Astrocyte (in vitro differentiated cells and primary cell): ENCODE measurements at regions not wholly inside any gene's neighbourhood (a gene's known extent, or its start where the extent isn't known, plus 50 kb on each side); places are given as distances from the start of the nearest gene placed in this dataset.

Source experiments
- DNase-seq: peaks from one replicate; pipeline ENCODE4 v3.0.0-alpha.2; 2010; ENCODE audit warnings: low read depth
- FAIRE-seq: peaks from 2 replicates; lab custom pipeline; 2011; peaks lifted over from hg19 to GRCh38; lab: Jason Lieb, UNC
- H2AFZ ChIP-seq: 2 replicates; pipeline ENCODE4 v1.6.0; 2012; ENCODE audit warnings: low read depth, low read length, inconsistent platforms
- H3K27ac ChIP-seq: 2 replicates; pipeline ENCODE4 v1.5.1; 2011; ENCODE audit warnings: low read depth, low read length, inconsistent platforms
- H3K27me3 ChIP-seq: 2 replicates; pipeline ENCODE4 v1.6.0; 2011; ENCODE audit warnings: low read length, inconsistent platforms; ENCODE audit not compliant: insufficient read depth
- H3K36me3 ChIP-seq: 2 replicates; pipeline ENCODE4 v1.5.1; 2011; ENCODE audit warnings: low read length, inconsistent platforms; ENCODE audit not compliant: insufficient read depth
- H3K4me1 ChIP-seq: 2 replicates; pipeline ENCODE4 v1.5.1; 2011; ENCODE audit warnings: low read length, inconsistent platforms; ENCODE audit not compliant: insufficient read depth
- H3K4me2 ChIP-seq: 2 replicates; pipeline ENCODE4 v1.6.0; 2012; ENCODE audit warnings: low read length, inconsistent platforms
- H3K4me3 ChIP-seq: 2 replicates; pipeline ENCODE4 v1.5.1; 2011; ENCODE audit warnings: low read depth, mild to moderate bottlenecking, low read length, inconsistent platforms; ENCODE audit not compliant: insufficient read depth
- H3K79me2 ChIP-seq: 2 replicates; pipeline ENCODE4 v1.6.0; 2012; ENCODE audit warnings: mild to moderate bottlenecking, low read length, inconsistent platforms; ENCODE audit not compliant: insufficient read depth
- H3K9ac ChIP-seq: 2 replicates; pipeline ENCODE4 v1.6.0; 2012; ENCODE audit warnings: mild to moderate bottlenecking, low read length, inconsistent platforms
- H3K9me3 ChIP-seq: 2 replicates; pipeline ENCODE4 v1.5.1; 2012; ENCODE audit warnings: low read depth, mild to moderate bottlenecking, low read length, inconsistent platforms; ENCODE audit not compliant: insufficient read depth
- H4K20me1 ChIP-seq: 2 replicates; pipeline ENCODE4 v1.6.0; 2012; ENCODE audit warnings: low read length, inconsistent platforms; ENCODE audit not compliant: insufficient read depth
- H3K27ac Mint-ChIP-seq: one replicate; pipeline ENCODE4 v1.8.0; 2021; ENCODE audit warnings: mild to moderate bottlenecking, mixed read lengths; ENCODE audit not compliant: unreplicated experiment
- H3K27me3 Mint-ChIP-seq: one replicate; pipeline ENCODE4 v1.8.0; 2021; ENCODE audit warnings: low read depth, mixed read lengths; ENCODE audit not compliant: unreplicated experiment
- H3K36me3 Mint-ChIP-seq: one replicate; pipeline ENCODE4 v1.8.0; 2021; ENCODE audit warnings: low read depth, mixed read lengths; ENCODE audit not compliant: unreplicated experiment
- H3K4me1 Mint-ChIP-seq: one replicate; pipeline ENCODE4 v1.8.0; 2021; ENCODE audit warnings: low read depth, mixed read lengths; ENCODE audit not compliant: unreplicated experiment
- H3K4me3 Mint-ChIP-seq: one replicate; pipeline ENCODE4 v1.8.0; 2021; ENCODE audit warnings: mild to moderate bottlenecking, moderate library complexity, mixed read lengths; ENCODE audit not compliant: unreplicated experiment
- H3K9me3 Mint-ChIP-seq: one replicate; pipeline ENCODE4 v1.8.0; 2021; ENCODE audit warnings: mild to moderate bottlenecking, mixed read lengths; ENCODE audit not compliant: unreplicated experiment
- CTCF ChIP-seq: IDR thresholded peaks from 2 replicates; pipeline ENCODE4 v1.5.1; 2011; ENCODE audit warnings: low read depth, mild to moderate bottlenecking, inconsistent platforms, low read length, moderate library complexity; ENCODE audit not compliant: insufficient read depth
- EZH2 ChIP-seq: IDR thresholded peaks from 2 replicates; pipeline ENCODE4 v1.6.1; 2012; ENCODE audit warnings: mild to moderate bottlenecking, low read length, inconsistent platforms; ENCODE audit not compliant: insufficient read depth

GRCh38 chr4:11587797-11588196 is 159.1 kb upstream of the HS3ST1 start:
- Mint-ChIP-seq H3K4me3 (no peak overlapping the region), H3K27ac (no peak overlapping the region), H3K36me3 (no peaks in the 10 kb centered on the region), H3K9me3 (peaks cover 3% of the 10 kb centered on the region), H3K27me3 (no peaks in the 10 kb centered on the region), H3K4me1 (peaks cover 7% of the 10 kb centered on the region)
- no peaks in the 10 kb centered on the region for H3K9me3 ChIP-seq
- no peak overlapping the region for H3K4me3 ChIP-seq
- TF ChIP-seq EZH2 = no peak
- no peak for TF ChIP-seq CTCF
- DNase-seq (no peak), FAIRE-seq (no peak)
- no peaks in the 10 kb centered on the region for H3K27me3 ChIP-seq
- no peak overlapping the region for H3K4me2 ChIP-seq
- peaks cover 8% of the 10 kb centered on the region for H3K4me1 ChIP-seq
- H3K9ac ChIP-seq = no peak overlapping the region
- H3K79me2 ChIP-seq = no peaks in the 10 kb centered on the region
- H3K36me3 ChIP-seq = no peaks in the 10 kb centered on the region
- H2AFZ ChIP-seq = no peak overlapping the region
- H4K20me1 ChIP-seq = no peaks in the 10 kb centered on the region
- H3K27ac ChIP-seq = no peak overlapping the region

GRCh38 chr4:11585506-11585905 is 156.8 kb upstream of the HS3ST1 start:
- Mint-ChIP-seq H3K4me1 (peaks cover 7% of the 10 kb centered on the region), H3K36me3 (no peaks in the 10 kb centered on the region)
- no peak for FAIRE-seq

GRCh38 chr4:11568511-11568910 is 139.8 kb upstream of the HS3ST1 start:
- H3K4me2 ChIP-seq = no peak overlapping the region
- no peak for DNase-seq
- no peaks in the 10 kb centered on the region for H3K27me3 Mint-ChIP-seq
- no peak overlapping the region for H3K27ac ChIP-seq
- H3K27me3 ChIP-seq = no peaks in the 10 kb centered on the region
- H3K79me2 ChIP-seq = no peaks in the 10 kb centered on the region
- TF ChIP-seq EZH2 = no peak
- no peak for TF ChIP-seq CTCF
- H2AFZ ChIP-seq = no peak overlapping the region
- no peaks in the 10 kb centered on the region for H3K36me3 ChIP-seq
- H3K4me1 Mint-ChIP-seq = no peaks in the 10 kb centered on the region
- no peaks in the 10 kb centered on the region for H3K36me3 Mint-ChIP-seq
- no peaks in the 10 kb centered on the region for H3K9me3 ChIP-seq
- H3K4me1 ChIP-seq = no peaks in the 10 kb centered on the region
- H3K9ac ChIP-seq = no peak overlapping the region
- FAIRE-seq = no peak
- H3K4me3 Mint-ChIP-seq = no peak overlapping the region
- H4K20me1 ChIP-seq = no peaks in the 10 kb centered on the region
- H3K4me3 ChIP-seq = no peak overlapping the region
- peaks cover 2% of the 10 kb centered on the region for H3K9me3 Mint-ChIP-seq
- no peak overlapping the region for H3K27ac Mint-ChIP-seq

More at GRCh38 chr4:11585506-11585905, 156.8 kb upstream of the HS3ST1 start:
- H3K4me3 ChIP-seq = no peak overlapping the region
- H3K9me3 ChIP-seq = no peaks in the 10 kb centered on the region
- H3K9me3 Mint-ChIP-seq = peaks cover 9% of the 10 kb centered on the region
- H3K36me3 ChIP-seq = no peaks in the 10 kb centered on the region
- no peak overlapping the region for H3K9ac ChIP-seq
- H3K4me2 ChIP-seq = no peak overlapping the region
- no peaks in the 10 kb centered on the region for H4K20me1 ChIP-seq
- no peak overlapping the region for H3K27ac Mint-ChIP-seq
- H3K27me3 Mint-ChIP-seq = no peaks in the 10 kb centered on the region
- H3K79me2 ChIP-seq = no peaks in the 10 kb centered on the region
- TF ChIP-seq CTCF (no peak), EZH2 (no peak)
- H3K4me3 Mint-ChIP-seq = no peak overlapping the region
- no peaks in the 10 kb centered on the region for H3K27me3 ChIP-seq
- H3K27ac ChIP-seq = no peak overlapping the region
- no peak overlapping the region for H2AFZ ChIP-seq
- DNase-seq = no peak
- H3K4me1 ChIP-seq = peaks cover 8% of the 10 kb centered on the region
